ENCODE measurements at regions not wholly inside any gene's neighbourhood (a gene's known extent, or its start where the extent isn't known, plus 50 kb on each side); places are given as distances from the start of the nearest gene placed in this dataset.

DNA sequence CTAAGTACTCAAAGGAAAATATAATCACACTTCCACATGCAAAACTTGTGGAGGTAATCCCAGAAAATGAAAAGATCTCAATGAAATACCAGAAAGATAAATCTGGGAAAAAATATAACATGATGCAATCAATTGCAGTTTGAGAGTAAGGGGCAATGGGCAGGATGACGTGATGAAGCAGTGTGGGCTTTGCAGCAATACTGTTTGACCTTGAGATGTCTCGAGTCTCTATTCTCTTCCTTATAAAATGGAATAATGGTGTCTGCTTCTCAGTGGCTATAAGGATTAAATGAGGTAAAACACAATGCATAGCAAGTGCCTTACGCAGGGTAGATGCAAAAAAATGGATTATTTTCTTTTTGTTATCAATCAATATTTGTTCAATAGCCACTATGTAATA lies 447.5 kb downstream of the BUD13 start:
- TF ChIP-seq, protein P1, sequence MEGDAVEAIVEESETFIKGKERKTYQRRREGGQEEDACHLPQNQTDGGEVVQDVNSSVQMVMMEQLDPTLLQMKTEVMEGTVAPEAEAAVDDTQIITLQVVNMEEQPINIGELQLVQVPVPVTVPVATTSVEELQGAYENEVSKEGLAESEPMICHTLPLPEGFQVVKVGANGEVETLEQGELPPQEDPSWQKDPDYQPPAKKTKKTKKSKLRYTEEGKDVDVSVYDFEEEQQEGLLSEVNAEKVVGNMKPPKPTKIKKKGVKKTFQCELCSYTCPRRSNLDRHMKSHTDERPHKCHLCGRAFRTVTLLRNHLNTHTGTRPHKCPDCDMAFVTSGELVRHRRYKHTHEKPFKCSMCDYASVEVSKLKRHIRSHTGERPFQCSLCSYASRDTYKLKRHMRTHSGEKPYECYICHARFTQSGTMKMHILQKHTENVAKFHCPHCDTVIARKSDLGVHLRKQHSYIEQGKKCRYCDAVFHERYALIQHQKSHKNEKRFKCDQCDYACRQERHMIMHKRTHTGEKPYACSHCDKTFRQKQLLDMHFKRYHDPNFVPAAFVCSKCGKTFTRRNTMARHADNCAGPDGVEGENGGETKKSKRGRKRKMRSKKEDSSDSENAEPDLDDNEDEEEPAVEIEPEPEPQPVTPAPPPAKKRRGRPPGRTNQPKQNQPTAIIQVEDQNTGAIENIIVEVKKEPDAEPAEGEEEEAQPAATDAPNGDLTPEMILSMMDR (IDR thresholded peaks at IDR 0.05) = no peak
- TF ChIP-seq ZFX (IDR thresholded peaks at IDR 0.05; ENCODE audit: borderline replicate concordance) = no peak

All from 22Rv1 (cell line).